ENCODE measurements at regions not wholly inside any gene's neighbourhood (a gene's known extent, or its start where the extent isn't known, plus 50 kb on each side); places are given as distances from the start of the nearest gene placed in this dataset.
"Not testable (repeated sequence)": the region's sequence is repeated elsewhere in the genome, so short reads cannot be mapped to it uniquely, and the experiment has no call there.

DNA sequence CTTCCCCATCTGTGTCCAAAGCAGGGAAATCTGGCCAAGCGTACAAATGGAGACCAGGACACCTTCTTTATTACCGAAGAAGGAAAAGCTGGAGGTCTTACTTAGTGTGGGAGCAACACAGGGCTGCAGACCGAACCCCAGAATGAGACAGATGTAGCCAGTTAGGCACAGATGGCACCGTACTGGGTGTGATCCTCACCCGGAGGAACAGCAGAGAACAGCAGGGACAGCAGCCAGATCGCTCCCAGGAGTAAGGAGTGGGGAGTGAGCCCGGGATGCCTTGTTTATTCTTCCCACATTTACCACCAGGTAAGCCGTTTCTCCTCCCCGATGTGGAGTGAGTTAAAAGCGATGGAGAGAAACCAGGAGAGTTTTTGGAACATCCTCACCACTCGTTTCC is 150.7 kb upstream of the SPRED2 start:
- DNase-seq = no peak

DNA sequence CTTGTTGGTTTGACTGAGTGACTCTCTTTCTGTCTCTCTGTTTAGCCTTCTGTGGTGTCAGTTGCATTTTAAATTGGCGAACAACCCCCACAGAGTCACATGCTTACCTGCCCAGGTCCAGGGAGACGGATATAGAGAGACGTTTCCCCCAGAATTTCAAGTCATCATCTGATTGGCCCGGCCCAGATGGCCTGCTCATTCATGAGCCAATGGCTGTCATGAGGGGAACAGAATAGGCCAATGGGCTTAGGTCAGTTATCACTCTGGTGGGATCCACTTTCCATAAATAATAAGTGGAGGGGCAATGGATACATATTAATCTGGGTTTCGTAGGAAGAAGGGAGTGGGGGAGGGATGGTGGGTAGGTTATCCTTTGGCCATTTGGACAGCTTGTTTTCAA is 150.0 kb upstream of the SPRED2 start:
- DNase-seq = no peak

DNA sequence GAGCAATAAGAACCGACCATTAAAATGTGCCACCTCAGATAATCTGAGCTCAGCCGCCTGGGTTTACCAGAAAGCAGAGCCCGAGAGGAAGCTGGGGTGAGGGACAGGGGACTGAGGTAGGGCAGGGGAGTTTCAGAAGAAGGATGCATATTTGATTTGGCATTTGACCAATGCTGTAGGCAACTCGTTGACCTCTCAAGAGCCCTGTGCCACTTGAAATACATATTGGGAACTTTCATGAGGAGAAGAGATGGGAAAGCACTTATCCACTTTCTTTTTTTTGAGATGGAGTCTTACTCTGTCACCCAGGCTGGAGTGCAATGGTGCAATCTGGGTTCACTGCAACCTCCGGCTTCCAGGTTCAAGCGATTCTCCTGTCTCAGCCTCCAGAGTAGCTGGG is 148.4 kb upstream of the SPRED2 start:
- DNase-seq = no peak

DNA sequence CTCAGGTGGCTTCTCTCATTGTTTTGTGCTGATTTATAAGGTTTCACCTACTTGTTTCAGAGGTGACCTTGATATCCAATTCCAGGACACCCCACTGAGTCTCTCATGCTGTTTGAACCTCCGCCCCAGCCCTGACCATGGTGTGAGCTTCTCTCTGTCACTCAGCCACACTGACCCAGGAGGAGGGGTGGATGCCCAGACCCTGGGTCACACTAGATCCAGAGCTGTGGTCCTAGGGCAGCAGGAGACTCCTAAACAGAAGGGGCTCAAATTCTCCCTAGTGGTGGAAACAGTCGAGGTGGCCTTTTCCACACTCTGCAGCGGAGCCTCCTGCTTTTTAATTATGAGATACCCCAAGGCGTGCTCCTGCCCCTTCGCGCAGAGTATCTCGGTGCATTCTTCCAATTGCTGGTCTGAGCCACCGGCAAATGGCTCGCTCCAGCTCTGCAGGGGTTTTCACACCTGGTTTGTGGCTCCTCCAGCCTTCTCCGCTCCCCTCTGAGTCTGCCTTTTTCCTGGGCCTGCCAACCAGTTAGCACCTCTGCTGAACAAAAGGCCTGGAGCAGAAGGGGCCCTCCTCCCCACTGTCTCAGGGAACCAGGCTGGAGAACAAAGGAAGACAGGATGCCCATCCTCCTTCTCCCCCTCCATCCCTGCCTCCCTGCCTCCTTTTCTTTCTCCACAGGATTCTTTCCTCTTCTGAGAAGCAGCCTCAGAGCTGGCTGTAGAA is 147.3 kb upstream of the SPRED2 start:
- DNase-seq = no peak

DNA sequence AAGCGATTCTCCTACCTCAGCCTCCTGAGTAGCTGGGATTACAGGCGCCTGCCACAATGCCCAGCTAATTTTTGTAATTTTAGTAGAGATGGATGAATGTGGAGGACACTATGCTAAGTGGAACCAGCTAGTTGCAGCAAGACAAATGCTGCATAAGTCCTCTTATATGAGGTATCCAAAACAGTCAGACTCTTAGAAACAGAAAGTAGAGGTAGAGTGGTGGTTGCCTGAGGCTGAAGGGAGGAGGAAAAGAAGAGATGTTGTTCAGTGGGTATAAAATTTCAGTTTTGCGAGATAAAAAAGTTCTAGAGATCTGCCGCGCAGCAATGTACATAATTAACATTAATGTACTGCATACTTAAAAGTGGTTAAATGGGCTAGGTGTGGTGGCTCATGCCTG is 145.3 kb upstream of the SPRED2 start:
- DNase-seq = no peak

DNA sequence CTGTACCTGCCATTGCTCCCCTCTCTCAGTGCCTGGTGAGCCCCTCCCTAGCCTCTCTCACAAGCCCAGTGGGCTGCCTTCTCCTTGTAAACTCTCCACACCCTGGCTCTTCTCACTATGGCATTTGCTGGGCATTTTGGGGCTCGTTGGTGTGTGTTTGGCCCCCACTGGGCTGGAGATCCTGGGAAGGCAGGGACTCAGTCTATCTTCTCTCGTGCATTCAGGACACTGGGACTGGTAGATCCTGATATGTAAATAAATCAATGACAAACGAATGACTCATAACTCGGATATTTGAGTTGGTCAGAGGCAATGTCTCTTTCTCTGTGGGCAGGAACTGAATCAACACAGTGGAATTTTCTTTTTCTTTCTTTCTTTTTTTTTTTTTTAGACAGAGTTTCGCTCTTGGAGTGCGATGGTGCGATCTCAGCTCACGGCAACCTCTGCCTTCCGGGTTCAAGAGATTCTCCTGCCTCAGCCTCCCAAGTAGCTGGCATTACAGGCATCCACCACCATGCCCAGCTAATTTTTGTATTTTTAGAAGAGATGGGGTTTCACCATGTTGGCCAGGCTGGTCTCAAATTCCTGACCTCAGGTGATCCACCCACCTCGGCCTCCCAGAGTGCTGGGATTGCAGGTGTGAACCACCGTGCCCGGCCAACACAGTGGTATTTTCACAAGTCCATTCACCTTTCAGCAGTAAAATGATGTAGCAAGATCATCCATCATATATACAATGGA is 144.6 kb upstream of the SPRED2 start:
- no peak for DNase-seq

DNA sequence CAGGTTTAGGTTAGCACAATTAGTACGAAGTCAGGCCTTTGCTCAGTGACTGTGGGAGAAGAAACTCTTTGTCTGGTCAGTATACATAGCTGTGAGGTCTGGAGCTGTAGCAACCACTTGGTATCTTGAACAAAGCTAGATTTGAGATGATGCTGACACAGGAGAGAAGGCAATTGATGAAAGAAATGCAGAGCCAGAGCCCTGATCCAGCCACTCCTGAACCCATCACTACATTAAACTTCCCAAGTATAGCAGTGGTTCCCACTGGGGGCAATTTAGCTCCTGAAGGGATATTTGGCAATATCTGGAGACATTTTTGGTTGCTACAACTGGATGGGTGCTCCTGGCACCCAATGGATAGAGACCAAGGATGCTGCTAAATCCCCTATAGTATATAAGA is 143.9 kb upstream of the SPRED2 start:
- DNase-seq = no peak

DNA sequence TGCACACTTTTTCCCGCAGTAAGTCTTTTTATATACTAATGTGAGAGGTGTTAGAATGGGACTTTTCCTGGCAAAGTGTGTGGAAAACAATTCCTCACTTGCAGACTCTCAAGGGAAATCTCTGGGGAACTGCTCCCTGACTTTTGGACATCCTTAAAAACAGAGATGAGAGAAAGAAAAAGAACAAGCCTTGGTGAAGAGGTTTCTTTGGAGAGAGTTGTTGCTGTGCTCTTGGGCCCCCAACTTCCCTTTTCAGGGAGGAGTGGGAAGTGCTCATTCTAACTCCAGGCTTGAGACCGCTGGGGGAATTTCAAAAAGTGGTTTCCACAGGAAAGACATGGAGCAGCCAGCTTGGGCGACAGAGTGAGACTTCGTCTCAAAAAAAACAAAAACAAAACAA is 142.6 kb upstream of the SPRED2 start:
- DNase-seq = no peak

DNA sequence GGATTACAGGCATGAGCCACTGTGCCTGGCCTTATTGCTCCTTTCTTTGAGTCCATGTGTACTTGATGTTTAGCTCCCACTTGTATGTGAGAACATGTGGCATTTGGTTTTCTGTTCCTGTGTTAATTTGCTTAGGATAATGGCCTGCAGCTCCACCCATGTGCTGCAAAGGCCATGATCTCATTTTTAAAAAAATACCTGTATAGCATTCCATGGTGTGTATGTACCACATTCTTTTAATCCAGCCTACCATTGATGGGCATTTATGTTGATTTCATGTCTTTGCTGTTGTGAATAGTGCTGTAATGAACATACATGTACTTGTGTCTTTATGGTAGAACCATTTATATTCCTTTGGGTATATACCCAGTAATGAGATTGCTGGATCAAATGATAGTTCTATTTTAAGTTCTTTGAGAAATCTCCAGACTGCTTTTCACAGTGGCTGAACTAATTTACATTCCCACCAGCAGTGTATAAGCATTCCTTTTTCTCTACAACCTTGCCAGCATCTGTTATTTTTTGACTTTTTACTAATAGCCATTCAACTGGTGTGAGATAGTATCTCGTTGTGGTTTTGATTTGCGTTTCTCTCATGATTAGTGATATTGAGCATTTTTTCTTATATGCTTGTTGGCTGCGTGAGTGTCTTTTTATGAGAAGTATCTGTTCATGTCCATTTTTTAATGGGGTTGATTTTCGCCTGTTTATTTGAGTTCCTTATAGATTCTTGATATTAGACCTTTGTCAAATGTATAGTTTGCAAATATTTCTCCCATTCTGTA is 136.4 kb upstream of the SPRED2 start:
- not testable (repeated sequence) for DNase-seq

DNA sequence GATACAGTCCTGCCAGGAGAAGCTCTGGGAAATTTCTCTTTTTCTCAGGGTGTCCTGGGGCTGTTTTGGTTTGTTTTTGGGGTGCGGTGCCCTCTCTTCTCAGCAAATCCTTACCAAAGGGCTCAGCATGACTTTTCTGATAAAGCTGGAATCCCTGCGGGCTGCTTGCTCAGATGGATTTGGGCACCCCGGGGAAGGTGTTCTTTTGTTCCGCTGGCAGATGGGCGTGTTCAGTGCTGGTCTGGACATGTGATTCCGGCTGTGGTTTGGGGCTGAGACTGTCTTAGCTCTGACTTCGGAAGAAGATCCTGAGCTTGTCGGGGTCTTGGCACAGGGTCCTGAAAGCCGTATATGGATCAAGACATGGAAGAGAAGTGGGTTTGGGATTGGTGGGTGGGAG is 134.2 kb upstream of the SPRED2 start:
- DNase-seq = no peak

DNA sequence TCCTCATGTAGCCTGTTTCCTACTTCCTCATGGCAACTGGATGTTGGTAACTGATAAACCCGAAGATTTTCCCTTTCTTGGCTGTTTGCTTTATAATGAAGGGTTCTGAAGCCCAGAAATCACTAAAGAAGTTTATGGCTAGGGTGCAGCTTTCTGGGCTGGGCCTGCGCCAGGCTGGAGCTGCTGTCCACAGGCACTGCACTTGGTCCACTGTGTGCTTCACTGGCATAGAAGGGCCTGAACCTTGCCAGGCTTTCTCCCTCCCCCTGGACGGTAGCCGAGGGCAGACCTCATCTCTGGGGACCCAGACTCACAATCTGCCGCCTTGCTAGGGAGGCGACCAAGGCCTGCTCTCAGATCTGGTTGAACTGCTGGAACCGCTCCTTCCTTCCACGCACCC is 133.3 kb upstream of the SPRED2 start:
- DNase-seq = no peak

DNA sequence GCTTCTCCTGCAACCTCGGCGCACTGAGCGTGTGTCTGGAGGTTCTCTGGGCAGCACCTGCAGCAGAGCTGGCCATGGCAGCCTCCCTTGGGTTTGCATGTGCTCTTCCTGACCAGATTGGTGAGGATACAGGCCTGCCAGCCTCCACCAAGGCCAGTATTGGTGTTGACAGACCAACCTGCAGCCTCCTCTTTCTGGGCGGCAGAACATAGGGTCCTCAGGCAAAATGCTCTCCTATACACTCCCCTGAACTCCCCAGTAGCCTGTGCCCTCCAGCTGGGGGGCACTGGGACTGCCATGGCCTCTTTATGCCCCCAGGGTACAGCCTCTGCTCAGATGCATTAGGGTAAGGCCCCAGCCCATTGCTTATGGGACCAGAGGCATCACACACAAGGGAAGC is 131.9 kb upstream of the SPRED2 start:
- DNase-seq = no peak

DNA sequence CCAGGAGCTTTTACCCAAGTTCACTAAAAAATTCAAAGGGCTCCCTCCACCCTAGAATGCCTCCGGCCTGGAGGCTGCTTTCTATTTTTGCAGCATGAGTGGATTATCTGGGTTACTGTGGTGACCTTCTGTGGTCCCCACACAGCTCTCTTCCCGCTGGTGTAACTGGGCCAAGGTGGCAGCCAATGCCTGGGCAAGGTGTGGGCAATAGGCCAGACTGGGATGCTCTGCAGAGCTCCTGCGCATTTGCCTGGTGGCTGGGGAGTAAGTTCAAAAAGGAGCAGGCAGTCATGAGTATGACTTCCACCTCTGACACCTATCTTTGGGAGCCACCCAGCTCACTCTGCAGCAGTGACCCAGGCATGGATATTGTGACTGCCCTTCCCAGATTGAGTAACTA is 130.5 kb upstream of the SPRED2 start:
- no peak for DNase-seq

DNA sequence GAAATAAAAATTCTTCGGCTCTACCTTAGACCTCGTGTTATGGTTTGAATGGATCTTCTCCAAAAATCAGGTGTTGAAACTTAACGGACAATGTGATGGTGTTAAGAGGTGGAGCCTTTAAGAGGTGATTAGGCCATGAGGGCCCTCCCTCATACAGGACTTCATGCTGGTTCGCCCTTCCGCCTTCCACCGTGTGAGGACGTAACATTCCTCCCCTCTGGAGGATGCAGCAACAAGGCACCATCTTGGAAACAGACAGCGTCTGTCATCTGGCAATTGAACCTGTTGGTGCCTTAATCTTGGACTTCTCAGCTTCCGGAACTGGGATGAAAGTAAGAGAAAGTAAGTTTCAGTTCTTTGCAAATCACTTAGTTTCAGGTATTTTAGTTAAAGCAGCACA is 126.3 kb upstream of the SPRED2 start:
- DNase-seq = no peak

DNA sequence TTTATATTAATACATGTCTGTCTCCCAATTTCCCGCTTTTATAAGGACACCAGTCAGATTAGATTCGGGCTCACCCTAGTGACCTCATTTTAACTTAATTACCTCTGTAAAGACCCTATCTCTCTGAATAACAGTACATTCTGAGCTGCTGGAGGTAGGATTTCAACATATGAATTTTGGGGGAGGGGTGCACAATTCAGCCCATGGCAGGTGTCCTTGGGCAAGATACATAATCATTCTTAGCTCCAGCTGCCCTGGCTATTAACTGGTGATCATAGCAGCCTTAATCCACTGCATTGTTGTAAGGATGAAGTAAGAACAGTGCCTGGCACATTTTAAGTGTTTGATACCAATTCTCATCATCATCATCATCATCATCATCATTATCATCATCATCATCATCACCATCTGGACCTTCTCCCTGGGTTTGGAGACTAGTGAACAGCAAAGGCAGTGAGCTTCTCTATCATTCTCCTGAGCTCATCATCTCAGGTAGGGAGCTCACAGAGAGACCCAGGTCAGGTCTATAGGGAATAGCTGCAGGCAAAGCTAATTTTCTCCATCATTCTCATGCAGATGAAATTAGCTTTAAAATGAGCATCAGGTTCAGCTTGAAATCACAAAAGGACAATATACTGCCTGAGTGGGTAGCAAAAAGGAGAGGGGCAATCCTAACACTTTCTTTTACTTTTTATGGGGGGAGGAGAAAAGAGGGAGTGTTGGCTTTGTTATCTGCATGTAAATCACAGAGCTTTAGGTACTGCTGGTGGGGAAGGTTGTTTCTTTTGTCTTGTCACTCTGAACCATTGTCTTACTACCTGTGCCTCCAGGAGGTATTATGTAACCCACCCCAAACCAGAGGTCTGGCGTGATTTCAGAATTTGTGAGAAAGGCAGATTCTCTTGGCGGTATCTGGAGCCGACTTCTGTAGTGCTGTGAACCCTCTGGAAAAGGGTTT is 125.5 kb upstream of the SPRED2 start:
- no peak for DNase-seq

DNA sequence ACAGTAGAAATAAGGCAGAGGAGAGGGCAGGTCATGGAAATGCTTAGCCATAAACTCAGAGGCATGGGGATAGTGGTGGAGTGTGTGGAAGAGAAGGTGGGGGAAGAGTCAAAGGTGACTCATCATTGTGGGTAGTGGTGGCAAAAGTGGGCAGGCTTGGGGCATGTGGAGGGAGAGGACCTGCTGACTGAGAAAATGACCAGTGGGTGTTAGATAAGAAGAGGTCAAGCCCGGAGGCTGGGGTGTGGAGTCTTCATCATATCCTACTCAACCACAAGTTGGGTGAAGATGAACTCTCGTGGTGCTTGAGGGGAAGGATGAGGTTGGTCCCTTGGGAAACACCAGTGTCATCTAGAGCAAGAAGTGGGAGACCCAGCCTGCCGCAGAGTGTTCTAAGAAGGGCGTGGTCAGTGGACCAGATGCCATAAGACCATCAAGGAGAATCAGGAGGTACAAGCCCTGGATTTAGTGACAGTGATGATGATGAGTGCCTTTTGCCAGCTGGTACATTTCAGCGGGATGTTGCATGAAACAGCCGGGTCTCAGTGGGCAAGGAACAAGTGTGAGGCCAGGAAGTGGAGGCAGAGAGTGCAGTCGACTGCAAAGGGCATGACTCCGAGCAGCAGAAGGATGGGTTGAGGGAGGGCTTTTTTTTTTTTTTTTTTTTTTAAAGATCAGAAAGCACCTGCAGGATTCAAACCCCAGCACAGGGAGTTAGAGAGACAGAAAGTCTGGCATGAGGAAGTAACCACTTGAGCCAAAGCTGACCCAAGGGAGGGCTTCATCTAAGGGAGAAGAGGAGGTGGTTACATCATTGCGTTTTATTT is 122.6 kb upstream of the SPRED2 start:
- peak; percentile 23 for DNase-seq

DNA sequence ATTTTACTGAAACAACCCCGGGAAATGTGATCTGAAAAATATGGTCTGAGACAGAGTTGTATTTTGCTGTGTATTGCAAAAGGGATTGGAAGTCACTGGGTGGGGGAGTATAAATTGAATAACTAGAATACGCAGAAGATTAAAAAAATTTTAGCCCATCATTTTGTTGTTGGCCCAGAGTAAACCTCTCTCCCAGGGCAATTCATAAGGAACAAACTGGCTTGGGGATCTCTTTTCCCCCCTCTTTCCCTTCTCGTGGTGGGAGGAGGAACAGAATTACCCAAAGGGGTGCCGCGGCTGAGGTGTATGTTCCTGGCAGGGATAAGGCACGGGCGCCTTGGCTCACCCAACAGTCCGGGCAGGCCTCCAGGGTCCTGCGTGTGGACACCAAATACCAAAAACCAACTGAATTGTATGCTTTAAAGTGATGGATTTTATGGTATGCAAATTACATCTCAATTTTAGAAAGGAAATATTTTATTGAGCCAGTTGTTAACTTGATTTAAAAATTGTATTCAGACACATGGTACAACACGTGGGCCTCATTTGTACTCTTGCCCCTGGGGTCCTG is 121.2 kb upstream of the SPRED2 start:
- DNase-seq = no peak

DNA sequence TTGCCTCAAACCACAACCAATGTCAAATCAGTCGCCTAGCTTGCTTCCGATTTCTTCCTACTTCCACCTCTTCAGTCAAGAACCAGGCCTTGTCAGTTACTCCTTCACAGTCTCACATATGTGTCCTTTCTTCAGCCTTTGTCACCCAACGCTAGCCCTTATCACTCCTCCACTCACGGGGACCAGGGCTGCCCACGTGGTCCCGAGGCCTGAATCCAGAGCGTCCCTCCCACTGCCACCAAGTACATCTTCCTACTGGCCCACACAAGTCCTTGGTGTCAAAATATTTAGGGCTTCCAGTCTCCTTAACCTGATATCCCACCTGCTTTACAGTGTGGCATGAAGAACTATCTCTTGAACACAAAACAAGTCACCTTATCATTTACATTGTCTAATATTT is 119.1 kb upstream of the SPRED2 start:
- DNase-seq = no peak

DNA sequence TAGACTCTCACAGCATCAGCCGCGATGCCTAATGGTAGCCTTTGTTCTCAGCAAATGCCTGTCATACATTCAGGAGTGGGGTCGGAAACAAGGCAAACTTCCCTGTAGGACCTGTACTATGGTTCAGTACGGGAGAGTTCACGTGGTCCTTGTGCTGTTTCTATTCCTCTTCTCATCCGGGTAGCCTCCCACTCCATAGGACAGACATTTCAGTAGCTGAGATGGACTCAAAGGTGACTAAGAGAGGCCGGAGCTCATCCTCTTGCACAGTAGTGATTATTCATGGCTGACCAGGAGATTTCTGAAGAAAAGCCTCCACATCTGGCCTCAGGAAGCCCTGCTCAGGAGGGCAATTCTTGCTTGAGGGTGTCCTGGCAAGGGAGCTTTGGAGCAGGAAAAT is 117.8 kb upstream of the SPRED2 start:
- DNase-seq = no peak

DNA sequence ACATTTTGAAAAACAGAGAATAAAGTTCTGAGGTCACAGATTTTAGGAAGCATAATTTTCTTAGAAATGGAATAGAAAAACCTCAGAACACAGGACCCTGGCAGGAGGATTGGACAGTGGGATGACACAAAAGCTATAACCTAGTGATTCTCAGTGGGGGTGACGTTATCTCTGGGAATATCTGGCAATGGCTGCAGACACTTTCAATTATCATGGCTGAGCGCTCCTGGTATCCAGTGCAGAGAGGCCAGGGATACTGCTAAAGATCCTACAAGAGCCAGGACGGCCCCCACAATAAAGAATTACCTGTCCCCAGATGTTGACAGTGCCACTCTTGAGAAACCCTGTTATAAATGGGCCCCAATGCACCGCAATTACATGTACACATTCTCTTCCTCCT is 117.2 kb upstream of the SPRED2 start:
- no peak for DNase-seq

DNA sequence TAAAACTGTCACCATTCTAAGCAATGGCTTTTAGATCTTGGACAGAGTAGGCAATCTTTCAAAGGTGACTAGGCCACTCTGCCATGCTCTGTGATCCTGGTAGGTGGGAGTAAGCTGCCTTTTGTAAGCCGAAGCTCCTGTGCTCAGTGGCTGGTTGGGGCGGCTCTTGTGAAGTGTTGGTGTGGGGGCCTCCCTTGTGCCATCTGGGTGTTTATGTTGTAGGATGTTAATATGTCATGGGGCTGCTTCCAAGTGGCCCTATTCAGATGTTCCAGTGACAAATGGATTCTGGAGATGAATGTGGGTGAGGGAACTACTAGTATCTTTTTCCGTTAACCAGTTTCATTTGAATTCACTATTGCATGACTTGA is 116.8 kb upstream of the SPRED2 start:
- peak; percentile 43 for DNase-seq

All from stimulated activated CD4-positive, alpha-beta T cell treated with anti-CD3 and anti-CD28 coated beads, Interleukin-15, amount 100 ng/mL, for 24 hours (primary cell).